Right atrium auricular region (tissue), 2 donors: ENCODE measurements at regions not wholly inside any gene's neighbourhood (a gene's known extent, or its start where the extent isn't known, plus 50 kb on each side); places are given as distances from the start of the nearest gene placed in this dataset.
A peak's percentile ranks its signal among the peaks of the same experiment; 100 is the strongest.

ENCODE experiments used
- DNase-seq: peaks from one replicate; pipeline ENCODE4 v3.0.0-alpha.2; 2019; ENCODE audit warnings: low spot score
- H3K27ac ChIP-seq, 2 donors: fragments of 200-600 bp; sonication (generic); 1 replicate in 1 of 2; 2 replicates in 1 of 2; pipeline ENCODE4 v1.5.1; 2016 to 2019
- H3K27me3 ChIP-seq, 2 donors: fragments of 200-600 bp; sonication (generic); one replicate each; pipeline versions ENCODE4 v1.5.1 to v1.6.0; 2017 to 2019
- H3K36me3 ChIP-seq: fragments of 200-600 bp; sonication (generic); one replicate; pipeline ENCODE4 v1.5.1; 2016
- H3K4me1 ChIP-seq, 2 donors: fragments of 200-600 bp; sonication (generic); one replicate each; pipeline versions ENCODE4 v1.5.1 to v1.6.0; 2017 to 2019
- H3K4me3 ChIP-seq, 2 donors: fragments of 200-600 bp; sonication (generic); 1 replicate in 1 of 2; 2 replicates in 1 of 2; pipeline ENCODE4 v1.5.1; 2017 to 2019; ENCODE audit warnings: mild to moderate bottlenecking in 1 of 2, moderate library complexity in 1 of 2
- H3K9me3 ChIP-seq, 2 donors: fragments of 200-600 bp; sonication (generic); one replicate each; pipeline ENCODE4 v1.5.1; 2019
- TF ChIP-seq, protein P1 (sequence below), 2 donors: fragments of 200-600 bp; sonication (generic); IDR thresholded peaks; one replicate each; pipeline ENCODE4 v1.5.1; 2019; ENCODE audit warnings: antibody characterized with exemption in 2 of 2

DNA sequence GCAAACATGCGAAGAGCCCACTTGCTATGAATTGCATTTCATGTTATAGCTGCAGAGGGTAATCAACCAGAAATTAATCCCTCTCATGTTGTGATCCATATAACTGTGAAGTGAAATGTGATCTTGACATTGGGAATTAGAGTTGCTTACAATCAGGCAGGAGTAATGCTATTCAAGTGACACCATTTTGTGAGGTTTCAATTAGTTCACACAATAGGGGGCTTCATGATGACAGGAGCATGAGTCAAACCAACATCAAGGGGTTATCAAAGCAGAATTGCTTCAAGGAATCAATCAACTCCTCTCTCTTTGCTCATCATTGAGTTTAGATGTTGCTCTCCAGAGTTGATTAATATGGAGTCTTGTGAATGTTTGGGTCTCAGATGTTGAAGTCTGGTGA is 1585.2 kb upstream of the TENM4 start:
- no peak overlapping the region for H3K27ac ChIP-seq
- H3K9me3 ChIP-seq, result no peaks in the 10 kb centered on the region
- H3K27me3 ChIP-seq, result no peaks in the 10 kb centered on the region
- H3K4me1 ChIP-seq, result no peaks in the 10 kb centered on the region
- TF ChIP-seq, protein P1, sequence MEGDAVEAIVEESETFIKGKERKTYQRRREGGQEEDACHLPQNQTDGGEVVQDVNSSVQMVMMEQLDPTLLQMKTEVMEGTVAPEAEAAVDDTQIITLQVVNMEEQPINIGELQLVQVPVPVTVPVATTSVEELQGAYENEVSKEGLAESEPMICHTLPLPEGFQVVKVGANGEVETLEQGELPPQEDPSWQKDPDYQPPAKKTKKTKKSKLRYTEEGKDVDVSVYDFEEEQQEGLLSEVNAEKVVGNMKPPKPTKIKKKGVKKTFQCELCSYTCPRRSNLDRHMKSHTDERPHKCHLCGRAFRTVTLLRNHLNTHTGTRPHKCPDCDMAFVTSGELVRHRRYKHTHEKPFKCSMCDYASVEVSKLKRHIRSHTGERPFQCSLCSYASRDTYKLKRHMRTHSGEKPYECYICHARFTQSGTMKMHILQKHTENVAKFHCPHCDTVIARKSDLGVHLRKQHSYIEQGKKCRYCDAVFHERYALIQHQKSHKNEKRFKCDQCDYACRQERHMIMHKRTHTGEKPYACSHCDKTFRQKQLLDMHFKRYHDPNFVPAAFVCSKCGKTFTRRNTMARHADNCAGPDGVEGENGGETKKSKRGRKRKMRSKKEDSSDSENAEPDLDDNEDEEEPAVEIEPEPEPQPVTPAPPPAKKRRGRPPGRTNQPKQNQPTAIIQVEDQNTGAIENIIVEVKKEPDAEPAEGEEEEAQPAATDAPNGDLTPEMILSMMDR (IDR thresholded peaks at IDR 0.05), result no peak
- H3K4me3 ChIP-seq, result no peak overlapping the region
- DNase-seq, result no peak
- H3K36me3 ChIP-seq, result no peaks in the 10 kb centered on the region

DNA sequence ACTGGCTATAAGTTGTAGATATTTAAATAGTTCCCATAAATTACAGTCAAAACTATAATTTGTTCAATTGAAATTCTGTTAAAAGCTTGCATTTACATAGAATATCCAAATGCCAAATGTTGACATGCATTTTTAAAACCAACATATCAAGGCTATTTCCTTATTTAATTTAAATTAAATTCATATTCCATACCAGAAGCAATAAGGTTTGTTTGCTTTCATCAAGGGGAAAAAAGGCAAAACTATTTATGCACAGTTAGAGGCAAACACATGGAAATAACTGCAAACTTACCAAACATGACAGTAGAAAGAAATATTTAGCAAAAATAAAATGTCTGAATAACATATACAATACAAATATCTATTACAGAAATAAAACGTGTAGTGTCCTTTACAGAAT is 1581.2 kb upstream of the TENM4 start:
- TF ChIP-seq, protein P1 (IDR thresholded peaks at IDR 0.05), result no peak
- H3K27me3 ChIP-seq, result no peaks in the 10 kb centered on the region
- no peak for DNase-seq
- no peak overlapping the region for H3K4me3 ChIP-seq
- no peaks in the 10 kb centered on the region for H3K4me1 ChIP-seq
- peaks cover 0 to 6% of the 10 kb centered on the region in 2 donors for H3K9me3 ChIP-seq
- no peak overlapping the region for H3K27ac ChIP-seq
- H3K36me3 ChIP-seq, result no peaks in the 10 kb centered on the region

DNA sequence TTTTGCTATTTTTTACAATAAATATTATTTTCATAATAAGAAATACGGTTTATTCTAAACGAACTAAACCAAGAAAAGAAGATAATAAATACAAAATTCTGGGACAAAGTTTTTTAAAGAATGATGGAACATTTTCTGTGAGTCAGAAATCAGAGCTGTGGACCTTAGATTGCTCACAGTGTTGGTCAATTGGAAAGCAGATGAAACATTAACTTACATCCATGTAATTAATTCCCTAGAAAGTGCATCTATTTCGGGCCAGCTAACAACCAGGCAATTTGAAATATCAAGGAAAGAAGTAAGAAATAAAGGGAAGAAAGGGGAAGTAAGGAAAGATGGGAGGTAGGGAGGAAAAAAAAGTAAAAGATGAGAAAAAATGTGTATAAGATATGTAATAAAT is 1569.8 kb upstream of the TENM4 start:
- no peaks in the 10 kb centered on the region for H3K36me3 ChIP-seq
- H3K4me1 ChIP-seq, result no peaks in the 10 kb centered on the region
- no peaks in the 10 kb centered on the region for H3K27me3 ChIP-seq
- H3K9me3 ChIP-seq, result peaks cover 0 to 5% of the 10 kb centered on the region in 2 donors
- H3K4me3 ChIP-seq, result no peak overlapping the region
- DNase-seq, result no peak
- H3K27ac ChIP-seq, result no peak overlapping the region
- TF ChIP-seq, protein P1 (IDR thresholded peaks at IDR 0.05), result no peak

DNA sequence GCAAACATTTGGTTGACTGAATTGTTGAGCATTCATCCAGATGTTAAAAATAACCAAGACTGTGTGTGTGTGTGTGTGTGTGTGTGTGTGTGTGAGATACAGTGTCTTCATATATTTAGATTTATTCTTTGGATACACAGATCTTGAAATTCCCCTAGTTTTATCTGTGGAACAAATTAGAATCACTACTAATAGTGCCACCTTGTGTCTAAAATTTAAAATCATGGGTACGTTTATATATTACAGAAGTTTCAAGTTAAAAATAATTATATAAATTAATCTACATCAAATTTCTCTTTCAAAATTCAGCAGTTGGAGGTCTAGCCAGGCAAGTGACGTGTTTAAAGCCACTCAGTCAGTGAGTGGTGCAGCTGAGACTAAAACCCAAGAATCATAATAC is 1566.2 kb upstream of the TENM4 start:
- Histone ChIP-seq H3K4me1 (no peaks in the 10 kb centered on the region), H3K27ac (no peak overlapping the region), H3K36me3 (no peaks in the 10 kb centered on the region), H3K4me3 (no peak overlapping the region), H3K27me3 (no peaks in the 10 kb centered on the region), H3K9me3 (peaks cover 0 to 5% of the 10 kb centered on the region in 2 donors)
- no peak for DNase-seq
- TF ChIP-seq, protein P1 (IDR thresholded peaks at IDR 0.05), result peak in 1 of 2 donors; percentile 45

DNA sequence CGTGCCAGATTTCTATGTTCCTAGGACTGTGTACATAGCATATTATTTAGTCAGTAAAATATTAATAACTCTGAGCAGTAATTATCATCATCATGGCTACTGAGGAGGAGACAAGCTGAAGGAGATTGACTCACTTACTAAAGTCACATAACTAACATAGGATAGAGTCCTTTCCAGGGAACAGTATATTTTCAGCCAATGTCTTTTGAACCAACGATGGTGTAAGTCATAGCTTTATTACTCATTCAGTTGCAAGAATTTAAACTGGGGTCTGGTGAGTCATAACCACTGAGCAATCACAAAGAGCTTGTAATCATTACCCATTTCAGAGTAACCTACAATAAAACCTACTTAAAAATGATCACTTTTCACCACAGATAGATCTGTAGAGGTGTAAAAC is 1564.8 kb upstream of the TENM4 start:
- TF ChIP-seq, protein P1 (IDR thresholded peaks at IDR 0.05), result no peak

DNA sequence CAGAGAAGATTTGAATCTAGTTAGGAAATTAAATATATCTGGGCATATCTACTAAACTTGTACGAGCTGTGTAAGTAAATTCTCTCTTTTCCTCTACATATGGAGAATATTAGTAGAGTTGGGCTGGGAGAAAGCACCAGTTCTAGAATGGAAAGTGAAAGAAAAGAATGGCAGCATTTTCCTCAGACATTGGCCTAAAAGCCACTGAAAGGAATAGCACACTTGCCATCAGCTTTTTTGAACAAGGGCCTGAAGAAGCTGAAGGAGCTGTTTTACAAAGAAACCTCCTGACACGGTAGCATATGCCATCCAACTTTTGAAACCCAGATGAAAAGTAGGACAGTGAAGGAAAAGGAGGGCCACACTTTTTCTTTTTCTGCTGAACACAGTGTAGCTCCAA is 1563.7 kb upstream of the TENM4 start:
- H3K9me3 ChIP-seq, result no peaks in the 10 kb centered on the region

More for the DNA sequence above, 1564.8 kb upstream of the TENM4 start:
- Histone ChIP-seq H3K27ac (no peak overlapping the region), H3K9me3 (no peaks in the 10 kb centered on the region), H3K27me3 (no peaks in the 10 kb centered on the region), H3K4me1 (no peaks in the 10 kb centered on the region), H3K36me3 (no peaks in the 10 kb centered on the region), H3K4me3 (no peak overlapping the region)
- DNase-seq, result no peak

More for the DNA sequence above, 1563.7 kb upstream of the TENM4 start:
- Histone ChIP-seq H3K4me1 (no peaks in the 10 kb centered on the region), H3K27ac (no peak overlapping the region), H3K4me3 (no peak overlapping the region), H3K36me3 (no peaks in the 10 kb centered on the region), H3K27me3 (no peaks in the 10 kb centered on the region)
- TF ChIP-seq, protein P1 (IDR thresholded peaks at IDR 0.05), result no peak
- DNase-seq, result no peak
